Peyer's patch (tissue), 4 donors: ENCODE measurements at regions not wholly inside any gene's neighbourhood (a gene's known extent, or its start where the extent isn't known, plus 50 kb on each side); places are given as distances from the start of the nearest gene placed in this dataset.

ENCODE experiments used
- POLR2A ChIP-seq, 2 donors: fragments of 450-650 bp; IDR thresholded peaks; one replicate each; pipeline ENCODE4 v1.5.1; 2017; ENCODE audit warnings: antibody characterized with exemption in 2 of 2, mild to moderate bottlenecking in 2 of 2, moderate library complexity in 2 of 2
- TF ChIP-seq, protein P1 (sequence below), 6 experiments: fragments of 450-650 bp in 4 of 6; fragments of 200-600 bp in 2 of 6; sonication (generic) in 1 of 6; IDR thresholded peaks; one replicate each; pipeline ENCODE4 v1.5.1; 2017 to 2019; ENCODE audit warnings: antibody characterized with exemption in 6 of 6, mild to moderate bottlenecking in 3 of 6, moderate library complexity in 1 of 6

DNA sequence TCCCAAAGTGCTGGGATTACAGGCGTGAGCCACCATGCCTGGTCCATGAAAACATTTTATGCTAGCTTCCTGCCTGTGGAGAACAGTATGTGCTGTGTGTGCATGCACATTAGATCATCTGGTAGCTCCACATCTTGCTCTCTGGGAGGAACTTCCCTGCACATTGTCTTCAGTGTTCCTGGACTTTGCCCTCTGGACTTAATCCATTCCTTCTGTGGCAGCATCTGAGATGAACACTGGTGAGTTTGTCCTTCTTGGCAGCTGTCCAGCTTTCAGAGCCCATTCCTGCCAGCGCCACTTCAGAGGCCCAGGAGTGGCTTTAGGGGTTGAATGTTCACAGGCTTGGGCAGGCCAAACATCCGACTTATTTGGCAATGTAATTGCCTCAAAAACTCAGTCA lies 65.2 kb downstream of the POU3F3 start:
- no peak for TF ChIP-seq POLR2A (IDR thresholded peaks at IDR 0.05)
- TF ChIP-seq, protein P1, sequence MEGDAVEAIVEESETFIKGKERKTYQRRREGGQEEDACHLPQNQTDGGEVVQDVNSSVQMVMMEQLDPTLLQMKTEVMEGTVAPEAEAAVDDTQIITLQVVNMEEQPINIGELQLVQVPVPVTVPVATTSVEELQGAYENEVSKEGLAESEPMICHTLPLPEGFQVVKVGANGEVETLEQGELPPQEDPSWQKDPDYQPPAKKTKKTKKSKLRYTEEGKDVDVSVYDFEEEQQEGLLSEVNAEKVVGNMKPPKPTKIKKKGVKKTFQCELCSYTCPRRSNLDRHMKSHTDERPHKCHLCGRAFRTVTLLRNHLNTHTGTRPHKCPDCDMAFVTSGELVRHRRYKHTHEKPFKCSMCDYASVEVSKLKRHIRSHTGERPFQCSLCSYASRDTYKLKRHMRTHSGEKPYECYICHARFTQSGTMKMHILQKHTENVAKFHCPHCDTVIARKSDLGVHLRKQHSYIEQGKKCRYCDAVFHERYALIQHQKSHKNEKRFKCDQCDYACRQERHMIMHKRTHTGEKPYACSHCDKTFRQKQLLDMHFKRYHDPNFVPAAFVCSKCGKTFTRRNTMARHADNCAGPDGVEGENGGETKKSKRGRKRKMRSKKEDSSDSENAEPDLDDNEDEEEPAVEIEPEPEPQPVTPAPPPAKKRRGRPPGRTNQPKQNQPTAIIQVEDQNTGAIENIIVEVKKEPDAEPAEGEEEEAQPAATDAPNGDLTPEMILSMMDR (IDR thresholded peaks at IDR 0.05): peak in 1 of 6 experiments; percentile 6
